Peyer's patch (tissue), 4 donors: ENCODE measurements at regions not wholly inside any gene's neighbourhood (a gene's known extent, or its start where the extent isn't known, plus 50 kb on each side); places are given as distances from the start of the nearest gene placed in this dataset.

ENCODE experiments used
- POLR2A ChIP-seq, 2 donors: fragments of 450-650 bp; IDR thresholded peaks; one replicate each; pipeline ENCODE4 v1.5.1; 2017; ENCODE audit warnings: antibody characterized with exemption in 2 of 2, mild to moderate bottlenecking in 2 of 2, moderate library complexity in 2 of 2
- TF ChIP-seq, protein P1 (sequence below), 6 experiments: fragments of 450-650 bp in 4 of 6; fragments of 200-600 bp in 2 of 6; sonication (generic) in 1 of 6; IDR thresholded peaks; one replicate each; pipeline ENCODE4 v1.5.1; 2017 to 2019; ENCODE audit warnings: antibody characterized with exemption in 6 of 6, mild to moderate bottlenecking in 3 of 6, moderate library complexity in 1 of 6

- TF ChIP-seq POLR2A (IDR thresholded peaks at IDR 0.05) = no peak
- TF ChIP-seq, protein P1, sequence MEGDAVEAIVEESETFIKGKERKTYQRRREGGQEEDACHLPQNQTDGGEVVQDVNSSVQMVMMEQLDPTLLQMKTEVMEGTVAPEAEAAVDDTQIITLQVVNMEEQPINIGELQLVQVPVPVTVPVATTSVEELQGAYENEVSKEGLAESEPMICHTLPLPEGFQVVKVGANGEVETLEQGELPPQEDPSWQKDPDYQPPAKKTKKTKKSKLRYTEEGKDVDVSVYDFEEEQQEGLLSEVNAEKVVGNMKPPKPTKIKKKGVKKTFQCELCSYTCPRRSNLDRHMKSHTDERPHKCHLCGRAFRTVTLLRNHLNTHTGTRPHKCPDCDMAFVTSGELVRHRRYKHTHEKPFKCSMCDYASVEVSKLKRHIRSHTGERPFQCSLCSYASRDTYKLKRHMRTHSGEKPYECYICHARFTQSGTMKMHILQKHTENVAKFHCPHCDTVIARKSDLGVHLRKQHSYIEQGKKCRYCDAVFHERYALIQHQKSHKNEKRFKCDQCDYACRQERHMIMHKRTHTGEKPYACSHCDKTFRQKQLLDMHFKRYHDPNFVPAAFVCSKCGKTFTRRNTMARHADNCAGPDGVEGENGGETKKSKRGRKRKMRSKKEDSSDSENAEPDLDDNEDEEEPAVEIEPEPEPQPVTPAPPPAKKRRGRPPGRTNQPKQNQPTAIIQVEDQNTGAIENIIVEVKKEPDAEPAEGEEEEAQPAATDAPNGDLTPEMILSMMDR (IDR thresholded peaks at IDR 0.05) = no peak
Measured at GRCh38 chr4:187390646-187391045, 604.9 kb upstream of the ZFP42 start.
